NCI-H146 (cell line): ENCODE measurements at regions not wholly inside any gene's neighbourhood (a gene's known extent, or its start where the extent isn't known, plus 50 kb on each side); places are given as distances from the start of the nearest gene placed in this dataset.
"Not testable (repeated sequence)": the region's sequence is repeated elsewhere in the genome, so short reads cannot be mapped to it uniquely, and the experiment has no call there.

Source experiments
- DNase-seq: peaks from one replicate; lab custom pipeline; 2025; lab: John Stamatoyannopoulos, UW

- DNase-seq = no peak
Measured at GRCh38 chr4:24368801-24369200, 215.6 kb downstream of the DHX15 start.

GRCh38 chr4:24364852-24365251 is 219.5 kb downstream of the DHX15 start:
- no peak for DNase-seq

- no peak for DNase-seq
Measured at GRCh38 chr4:24364249-24364648, 220.1 kb downstream of the DHX15 start.

- no peak for DNase-seq
Measured at GRCh38 chr4:24363751-24364150, 220.6 kb downstream of the DHX15 start.

- no peak for DNase-seq
Measured at GRCh38 chr4:24352112-24352511, 232.2 kb downstream of the DHX15 start.

GRCh38 chr4:24349168-24349996 is 235.0 kb downstream of the DHX15 start:
- DNase-seq = not testable (repeated sequence)

- DNase-seq = no peak
Measured at GRCh38 chr4:24339260-24339659, 245.1 kb downstream of the DHX15 start.

- no peak for DNase-seq
Measured at GRCh38 chr4:24337451-24338190, 246.7 kb downstream of the DHX15 start.

- DNase-seq = no peak
Measured at GRCh38 chr4:24335616-24336015, 248.7 kb downstream of the DHX15 start.

- DNase-seq = no peak
Measured at GRCh38 chr4:24334906-24335305, 249.4 kb downstream of the DHX15 start.

GRCh38 chr4:24330573-24330972 is 253.8 kb downstream of the DHX15 start:
- DNase-seq = no peak

GRCh38 chr4:24330172-24330571 is 254.2 kb downstream of the DHX15 start:
- DNase-seq = no peak

- no peak for DNase-seq
Measured at GRCh38 chr4:24328711-24329110, 255.6 kb downstream of the DHX15 start.

GRCh38 chr4:24328310-24328709 is 256.0 kb downstream of the DHX15 start:
- no peak for DNase-seq

- no peak for DNase-seq
Measured at GRCh38 chr4:24322995-24323394, 261.4 kb downstream of the DHX15 start.

GRCh38 chr4:24322511-24322910 is 261.8 kb downstream of the DHX15 start:
- no peak for DNase-seq

GRCh38 chr4:24321616-24322015 is 262.7 kb downstream of the DHX15 start:
- DNase-seq = no peak

- no peak for DNase-seq
Measured at GRCh38 chr4:24321131-24321530, 263.2 kb downstream of the DHX15 start.

GRCh38 chr4:24319387-24319786 is 265.0 kb downstream of the DHX15 start:
- no peak for DNase-seq

GRCh38 chr4:24315056-24315455 is 269.3 kb downstream of the DHX15 start:
- DNase-seq = no peak

- DNase-seq = no peak
Measured at GRCh38 chr4:24312261-24312913, 272.0 kb downstream of the DHX15 start.

- no peak for DNase-seq
Measured at GRCh38 chr4:24303926-24304325, 280.4 kb downstream of the DHX15 start.

- no peak for DNase-seq
Measured at GRCh38 chr4:24298911-24299310, 285.4 kb downstream of the DHX15 start.
